HEK293 (cell line): ENCODE measurements at regions not wholly inside any gene's neighbourhood (a gene's known extent, or its start where the extent isn't known, plus 50 kb on each side); places are given as distances from the start of the nearest gene placed in this dataset.

Experiments used
- CTCF ChIA-PET: fragments of 350-600 bp; formaldehyde crosslinking; extraction: SDS; loops from one replicate; lab custom pipeline; 2021; ENCODE audit warnings: antibody characterized with exemption; lab: Yijun Ruan, JAX
- POLR2A ChIA-PET: fragments of 300-600 bp; formaldehyde crosslinking; extraction: SDS; loops from one replicate; lab custom pipeline; 2020; ENCODE audit warnings: antibody characterized with exemption, inconsistent platforms; lab: Yijun Ruan, JAX
- H3K27ac ChIP-seq: fragments of 200-500 bp; sonication (Bioruptor generic); 2 replicates; pipeline ENCODE4 v1.5.1; 2014; ENCODE audit warnings: low read depth, low read length, control low read depth, inconsistent platforms; ENCODE audit errors: extremely low read depth
- H3K36me3 ChIP-seq, 2 experiments: fragments of 200-500 bp in 1 of 2; sonication (Bioruptor generic) in 1 of 2; 1 replicate in 1 of 2; 2 replicates in 1 of 2; pipeline ENCODE4 v1.5.1; 2014 to 2017; ENCODE audit warnings: inconsistent platforms in 2 of 2, low read length in 2 of 2; ENCODE audit not compliant: control insufficient read depth in 2 of 2, insufficient read depth in 1 of 2
- H3K4me1 ChIP-seq: fragments of 200-500 bp; sonication (Bioruptor generic); 2 replicates; pipeline ENCODE4 v1.5.1; 2014; ENCODE audit warnings: mild to moderate bottlenecking, low read length, inconsistent platforms; ENCODE audit not compliant: control insufficient read depth, insufficient read depth
- H3K4me3 ChIP-seq: 2 replicates; pipeline ENCODE4 v1.5.1; 2011; ENCODE audit warnings: low read depth, mild to moderate bottlenecking, control low read depth, low read length, moderate library complexity
- H3K9me3 ChIP-seq: fragments of 200-500 bp; sonication (Bioruptor generic); 2 replicates; pipeline ENCODE4 v1.5.1; 2014; ENCODE audit warnings: low read depth, low read length, inconsistent platforms; ENCODE audit not compliant: control insufficient read depth, insufficient read depth
- BCL6B ChIP-seq: fragments of 450-650 bp; formaldehyde crosslinking; IDR thresholded peaks from 2 replicates; pipeline ENCODE4 v1.5.1; 2017; ENCODE audit warnings: missing biosample characterization, missing genetic modification characterization
- HOXA7 ChIP-seq: sonication (generic); formaldehyde crosslinking; IDR thresholded peaks from 2 replicates; pipeline ENCODE4 v1.8.1; 2022; ENCODE audit warnings: missing genetic modification reagents, borderline replicate concordance
- MEIS1 ChIP-seq: sonication (generic); formaldehyde crosslinking; IDR thresholded peaks from 2 replicates; pipeline ENCODE4 v1.8.1; 2022; ENCODE audit warnings: missing genetic modification reagents, mild to moderate bottlenecking, borderline replicate concordance
- ZBTB10 ChIP-seq: fragments of 450-650 bp; formaldehyde crosslinking; IDR thresholded peaks from 2 replicates; pipeline ENCODE4 v1.5.1; 2016; ENCODE audit warnings: missing biosample characterization, missing genetic modification characterization
- ZFP3 ChIP-seq: fragments of 450-650 bp; formaldehyde crosslinking; IDR thresholded peaks from 2 replicates; pipeline ENCODE4 v1.5.1; 2016; ENCODE audit warnings: low read depth, missing biosample characterization, missing genetic modification characterization
- ZNF112 ChIP-seq: fragments of 450-650 bp; formaldehyde crosslinking; IDR thresholded peaks from 2 replicates; pipeline ENCODE4 v1.5.0; 2017; ENCODE audit warnings: missing biosample characterization, missing genetic modification characterization
- ZNF133 ChIP-seq: fragments of 450-650 bp; formaldehyde crosslinking; IDR thresholded peaks from 2 replicates; pipeline ENCODE4 v1.5.1; 2016; ENCODE audit warnings: missing biosample characterization, missing genetic modification characterization
- ZNF175 ChIP-seq: fragments of 450-650 bp; formaldehyde crosslinking; IDR thresholded peaks from 2 replicates; pipeline ENCODE4 v1.5.1; 2016; ENCODE audit warnings: missing biosample characterization, missing genetic modification characterization
- ZNF221 ChIP-seq: fragments of 450-650 bp; formaldehyde crosslinking; IDR thresholded peaks from 2 replicates; pipeline ENCODE4 v1.5.1; 2017; ENCODE audit warnings: missing biosample characterization, missing genetic modification characterization, borderline replicate concordance
- ZNF23 ChIP-seq: fragments of 450-650 bp; formaldehyde crosslinking; IDR thresholded peaks from 2 replicates; pipeline ENCODE4 v1.5.1; 2016; ENCODE audit warnings: missing biosample characterization, missing genetic modification characterization, borderline replicate concordance
- ZNF239 ChIP-seq: fragments of 450-650 bp; formaldehyde crosslinking; IDR thresholded peaks from 2 replicates; pipeline ENCODE4 v1.5.1; 2016; ENCODE audit warnings: missing biosample characterization, missing genetic modification characterization
- ZNF416 ChIP-seq: fragments of 450-650 bp; formaldehyde crosslinking; IDR thresholded peaks from 2 replicates; pipeline ENCODE4 v1.5.1; 2016; ENCODE audit warnings: missing biosample characterization, missing genetic modification characterization
- ZNF473 ChIP-seq: fragments of 450-650 bp; formaldehyde crosslinking; IDR thresholded peaks from 2 replicates; pipeline ENCODE4 v1.5.1; 2017; ENCODE audit warnings: missing biosample characterization, missing genetic modification characterization
- ZNF514 ChIP-seq: fragments of 450-650 bp; formaldehyde crosslinking; IDR thresholded peaks from 2 replicates; pipeline ENCODE4 v1.5.1; 2016; ENCODE audit warnings: missing biosample characterization, missing genetic modification characterization
- ZNF580 ChIP-seq: fragments of 450-650 bp; formaldehyde crosslinking; IDR thresholded peaks from 2 replicates; pipeline ENCODE4 v1.5.1; 2016; ENCODE audit warnings: missing biosample characterization, missing genetic modification characterization
- ZNF791 ChIP-seq: fragments of 450-650 bp; formaldehyde crosslinking; IDR thresholded peaks from 2 replicates; pipeline ENCODE4 v1.5.1; 2016; ENCODE audit warnings: missing biosample characterization, missing genetic modification characterization
- ZSCAN18 ChIP-seq: fragments of 450-650 bp; formaldehyde crosslinking; IDR thresholded peaks from 2 replicates; pipeline ENCODE4 v1.5.1; 2016; ENCODE audit warnings: missing biosample characterization, missing genetic modification characterization

- H3K36me3 ChIP-seq = no peaks in the 10 kb centered on the region
- no peak overlapping the region for H3K27ac ChIP-seq
- ChIA-PET POLR2A (no interaction called here), CTCF (no interaction called here)
- no peaks in the 10 kb centered on the region for H3K4me1 ChIP-seq
- TF ChIP-seq ZNF112 (tag by site-specific recombination) (no peak), ZBTB10 (tag by site-specific recombination) (no peak)
- H3K9me3 ChIP-seq = no peaks in the 10 kb centered on the region
- H3K4me3 ChIP-seq = no peak overlapping the region
These were observed 173.5 kb downstream of the NPFFR2 start for GRCh38 chr4:72205298-72205697.

- TF ChIP-seq ZNF239 (tag by site-specific recombination) (no peak), ZSCAN18 (tag by site-specific recombination) (no peak), BCL6B (no peak)
- CTCF ChIA-PET = no interaction called here
- POLR2A ChIA-PET = no interaction called here
These were observed 174.0 kb downstream of the NPFFR2 start for GRCh38 chr4:72205831-72206230.

GRCh38 chr4:72207196-72207595 is 175.4 kb downstream of the NPFFR2 start:
- Histone ChIP-seq H3K4me1 (no peaks in the 10 kb centered on the region), H3K4me3 (no peak overlapping the region), H3K9me3 (no peaks in the 10 kb centered on the region), H3K36me3 (no peaks in the 10 kb centered on the region), H3K27ac (no peak overlapping the region)
- ChIA-PET CTCF (no interaction called here), POLR2A (no interaction called here)
- no peak for TF ChIP-seq ZNF514 (tag by site-specific recombination)

More at GRCh38 chr4:72205831-72206230, 174.0 kb downstream of the NPFFR2 start:
- no peaks in the 10 kb centered on the region for H3K4me1 ChIP-seq
- H3K9me3 ChIP-seq = no peaks in the 10 kb centered on the region
- no peak overlapping the region for H3K27ac ChIP-seq
- H3K4me3 ChIP-seq = no peak overlapping the region
- no peaks in the 10 kb centered on the region for H3K36me3 ChIP-seq

GRCh38 chr4:72208421-72209075 is 176.7 kb downstream of the NPFFR2 start:
- H3K36me3 ChIP-seq = no peaks in the 10 kb centered on the region
- no peak for TF ChIP-seq ZFP3 (tag by site-specific recombination)
- TF ChIP-seq ZNF23 (tag by site-specific recombination) = no peak
- TF ChIP-seq ZNF580 (tag by site-specific recombination) = no peak
- TF ChIP-seq ZBTB10 (tag by site-specific recombination) = no peak
- TF ChIP-seq ZNF473 (tag by site-specific recombination) = no peak
- no peak for TF ChIP-seq ZNF416 (tag by site-specific recombination)
- TF ChIP-seq BCL6B = no peak
- no peak for TF ChIP-seq ZNF221
- no peak for TF ChIP-seq ZNF133
- TF ChIP-seq ZNF791 (tag by site-specific recombination) = no peak
- no peak for TF ChIP-seq ZNF175 (tag by site-specific recombination)
- TF ChIP-seq MEIS1 (CRISPR knock-in tag) = no peak
- no peak for TF ChIP-seq HOXA7 (CRISPR knock-in tag)

More at GRCh38 chr4:72208421-72209075, 176.7 kb downstream of the NPFFR2 start:
- no peaks in the 10 kb centered on the region for H3K4me1 ChIP-seq
- ChIA-PET POLR2A (no interaction called here), CTCF (interaction anchor here (0.6 to 0.7 kb wide), 3 partner anchors 239 to 1258 kb away, joined by 3 to 4 read pairs (median 3); no protein-coding TSS in a partner anchor)
- H3K27ac ChIP-seq = no peak overlapping the region
- no peaks in the 10 kb centered on the region for H3K9me3 ChIP-seq
- no peak overlapping the region for H3K4me3 ChIP-seq
